ENCODE measurements at regions not wholly inside any gene's neighbourhood (a gene's known extent, or its start where the extent isn't known, plus 50 kb on each side); places are given as distances from the start of the nearest gene placed in this dataset.

DNA sequence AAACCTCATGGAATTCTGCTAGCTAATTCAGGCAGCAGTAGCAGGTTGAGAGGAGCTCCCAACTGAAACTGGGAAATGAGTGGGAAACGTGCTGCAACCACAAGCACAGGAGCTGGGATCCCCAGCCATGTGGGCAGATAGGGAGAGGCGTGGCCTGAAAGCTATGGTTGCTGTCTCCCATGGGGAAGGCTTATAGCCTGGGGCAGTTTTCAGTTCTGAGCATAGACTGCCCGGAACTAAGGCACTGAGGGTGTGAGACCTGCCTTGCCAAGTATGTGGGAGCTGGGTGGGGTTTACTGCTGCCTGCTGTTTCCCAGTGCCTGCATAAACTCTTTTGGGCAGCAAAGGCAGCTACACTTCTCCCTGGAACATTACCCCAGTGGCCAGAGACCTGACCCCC lies 229.5 kb downstream of the TUSC7 start:
- DNase-seq: no peak

DNA sequence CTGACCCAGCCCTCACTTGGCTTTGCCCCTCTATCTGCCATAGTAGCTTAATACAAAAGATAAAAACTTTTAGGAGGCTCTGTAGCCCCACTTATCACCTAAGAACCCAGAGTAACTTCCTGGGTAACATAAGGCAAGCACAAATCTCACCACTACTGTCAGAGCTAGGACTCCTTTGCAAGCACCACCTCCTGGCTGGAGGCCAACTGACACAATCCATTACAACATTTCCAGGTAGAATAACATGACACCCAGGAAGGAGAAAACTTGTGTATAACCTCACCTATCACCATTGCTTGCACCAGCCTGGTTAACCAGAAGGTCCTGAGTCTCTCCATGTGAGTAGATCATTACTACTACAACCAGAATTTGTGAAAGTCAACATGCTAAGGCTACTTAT lies 230.0 kb downstream of the TUSC7 start:
- no peak for DNase-seq

DNA sequence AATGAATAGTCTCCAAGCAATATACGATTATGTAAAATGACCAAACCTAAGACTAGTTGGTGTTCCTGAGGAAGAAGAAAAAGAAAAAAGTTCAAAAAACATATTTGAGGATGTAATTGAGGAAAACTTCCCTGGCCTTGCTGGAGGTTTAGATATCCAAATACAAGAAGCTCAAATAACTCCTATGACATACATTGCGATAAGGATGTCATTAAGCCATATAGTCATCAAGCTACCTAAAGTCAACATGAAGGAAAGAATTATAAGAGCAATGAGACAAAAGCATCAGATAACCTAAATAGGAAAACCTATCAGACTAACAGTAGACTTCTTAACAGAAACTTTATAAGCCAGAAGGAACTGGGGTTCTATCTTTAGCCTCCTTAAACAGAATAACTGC lies 231.1 kb downstream of the TUSC7 start:
- no peak for DNase-seq

DNA sequence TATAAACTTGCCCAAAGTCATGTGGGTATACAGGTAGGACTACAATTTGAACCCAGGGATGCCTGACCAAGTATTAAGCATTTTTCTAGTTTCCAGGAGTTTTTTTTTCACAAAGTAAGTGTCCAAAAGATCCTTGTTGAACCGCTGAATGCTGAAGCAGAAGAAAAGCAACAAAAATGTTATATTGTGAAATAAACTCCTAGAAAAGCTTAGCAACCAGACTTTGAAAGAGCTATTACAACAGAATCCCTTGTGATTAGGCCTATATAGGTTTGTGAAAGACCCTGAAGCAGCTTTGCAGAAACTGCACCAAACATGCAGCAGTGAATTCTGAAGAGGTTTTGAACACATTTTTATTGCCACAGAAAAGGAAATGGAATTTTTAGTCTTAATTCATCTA lies 236.8 kb downstream of the TUSC7 start:
- no peak for DNase-seq

DNA sequence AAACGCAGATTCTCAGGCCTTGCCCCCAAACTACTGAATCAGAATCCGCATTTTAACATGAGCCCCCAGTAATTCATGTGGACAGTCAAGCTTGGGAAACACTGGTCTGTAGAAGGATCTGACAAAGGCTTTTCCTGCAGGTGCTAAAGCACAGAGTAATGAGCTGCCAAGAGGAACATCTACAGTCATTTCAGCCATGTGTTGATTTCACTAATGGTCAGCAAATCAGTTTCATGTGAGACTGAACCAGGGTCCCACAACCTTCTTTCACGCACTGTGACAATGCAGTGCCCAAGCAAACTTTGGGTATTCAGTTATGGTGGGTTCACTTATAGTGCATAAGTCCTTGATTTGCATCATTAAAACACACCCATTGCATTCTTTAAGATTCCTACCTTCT lies 237.6 kb downstream of the TUSC7 start:
- DNase-seq: no peak

DNA sequence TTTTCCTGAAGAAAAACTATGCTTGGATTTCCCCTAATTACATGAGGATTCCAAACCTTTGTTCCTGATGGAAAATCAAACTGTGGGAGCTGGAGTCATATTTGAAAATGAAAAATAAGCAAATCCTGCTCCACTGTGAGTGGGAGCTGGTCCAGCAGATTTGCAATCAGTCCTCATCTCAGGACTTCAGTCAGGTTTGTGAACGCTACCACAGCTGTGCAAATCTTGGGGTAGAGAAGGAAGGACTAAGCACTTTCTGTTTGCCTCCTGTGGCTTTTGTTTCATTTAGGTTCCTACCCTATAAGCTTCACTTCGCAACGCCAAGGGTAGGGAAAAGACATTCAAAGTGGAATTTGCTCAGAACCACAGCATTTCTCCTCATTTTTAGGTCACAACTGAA lies 238.2 kb downstream of the TUSC7 start:
- DNase-seq: no peak

DNA sequence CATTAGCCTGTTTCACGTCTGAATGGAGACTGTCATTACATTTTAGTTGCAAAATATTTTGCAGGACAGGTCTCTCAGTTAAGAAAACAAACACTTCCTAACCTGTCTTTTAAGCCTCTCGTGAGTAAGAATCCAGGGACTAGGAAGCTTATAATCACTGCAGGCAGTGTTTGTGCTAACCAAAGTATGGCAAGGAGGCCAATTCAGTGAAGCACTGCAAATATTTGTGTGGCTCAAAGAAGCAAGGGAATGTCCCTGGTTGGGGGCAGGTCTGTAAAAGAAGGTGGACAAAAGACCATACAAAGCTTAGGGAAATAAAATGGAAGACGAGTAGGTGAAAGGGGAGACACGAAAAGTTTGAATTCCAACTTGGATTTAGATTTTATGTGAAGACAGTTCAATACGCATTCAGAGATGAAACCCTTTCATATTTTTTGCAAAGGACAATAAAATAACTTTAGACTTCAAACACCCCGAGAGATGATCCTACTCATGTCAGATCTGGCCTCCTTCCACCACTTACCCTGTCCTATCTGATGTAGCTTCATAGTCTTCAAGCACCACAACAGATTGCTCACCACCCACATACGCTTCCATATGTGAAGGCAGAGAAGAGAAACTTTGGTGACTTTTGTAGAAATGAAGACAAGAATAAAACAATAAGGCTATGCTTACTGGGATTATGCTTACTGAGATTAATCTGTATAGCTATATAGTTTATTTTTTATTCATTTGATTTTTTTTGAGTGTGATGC lies 240.9 kb downstream of the TUSC7 start:
- DNase-seq: no peak

DNA sequence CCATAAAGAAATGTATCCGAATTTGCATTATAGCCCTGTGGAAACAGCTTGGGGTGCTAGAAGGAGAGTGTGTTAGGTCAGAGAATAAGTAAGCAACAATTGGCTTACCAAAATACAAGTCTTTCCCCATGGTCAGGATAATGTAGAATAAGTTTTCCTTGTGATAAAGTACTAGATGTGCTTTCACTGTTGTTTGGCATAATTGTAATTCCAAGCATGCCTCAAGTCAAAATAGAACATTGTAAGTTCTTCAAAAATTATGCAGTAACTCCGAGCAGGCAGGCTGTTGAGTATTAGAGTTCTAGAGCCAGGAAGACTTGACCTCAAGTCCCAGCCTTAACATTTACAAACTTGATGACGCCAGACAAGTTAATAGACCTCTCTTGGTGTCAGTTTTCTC lies 242.0 kb downstream of the TUSC7 start:
- DNase-seq: no peak

DNA sequence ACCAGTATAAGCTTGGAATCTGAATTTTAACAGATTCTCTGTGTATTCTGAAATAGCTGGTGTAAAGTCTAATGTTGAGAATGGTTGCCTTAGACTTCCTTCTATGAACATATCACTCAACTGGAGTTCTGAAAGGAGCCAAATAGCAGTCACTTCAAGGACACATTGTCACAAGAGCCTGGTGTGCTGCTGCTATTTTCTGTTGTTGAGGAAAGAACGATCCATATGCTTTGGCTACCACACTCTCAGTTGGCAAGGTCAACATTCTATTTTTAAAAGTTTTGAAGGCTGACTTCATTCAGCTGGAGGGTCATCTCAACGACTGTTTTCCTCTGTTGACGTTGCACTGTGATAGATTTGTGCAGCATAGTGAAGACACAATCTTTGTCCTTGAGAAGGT lies 248.7 kb downstream of the TUSC7 start:
- no peak for DNase-seq

DNA sequence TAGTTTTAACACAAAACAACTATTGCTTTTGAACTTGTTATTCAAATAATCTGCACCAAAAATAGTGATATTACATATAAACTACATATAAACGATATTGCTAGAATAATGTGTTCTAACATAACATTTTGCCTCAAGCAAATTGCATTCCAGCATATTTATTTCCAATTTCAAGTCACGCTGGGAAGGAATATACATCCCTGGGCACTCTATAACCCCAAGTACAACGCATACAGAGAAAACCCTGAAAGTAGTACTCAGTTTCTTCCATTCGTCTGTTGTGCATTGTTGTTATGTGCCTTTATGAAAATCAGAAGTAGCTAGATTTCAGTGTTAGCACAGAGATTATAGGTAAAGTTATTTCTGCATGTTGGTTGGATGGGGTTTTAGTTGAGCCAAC lies 251.5 kb downstream of the TUSC7 start:
- no peak for DNase-seq

DNA sequence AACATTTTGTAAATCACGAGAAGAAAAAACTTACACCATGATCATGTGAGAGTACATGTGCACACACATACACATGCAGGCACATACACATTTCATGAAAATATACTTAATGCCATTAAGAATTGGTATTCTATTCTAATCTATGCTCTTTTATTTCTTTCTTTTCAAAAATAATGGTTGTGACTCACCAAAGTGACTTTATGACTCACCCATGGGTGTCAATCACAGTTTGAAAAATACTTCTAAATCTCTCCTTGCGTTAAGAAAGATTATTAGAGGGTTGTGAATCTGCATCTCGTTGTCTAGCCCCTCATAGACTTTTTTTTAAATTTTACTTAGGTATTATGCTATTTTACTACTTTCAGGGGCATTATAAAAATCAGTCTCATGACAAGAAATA lies 254.2 kb downstream of the TUSC7 start:
- no peak for DNase-seq

DNA sequence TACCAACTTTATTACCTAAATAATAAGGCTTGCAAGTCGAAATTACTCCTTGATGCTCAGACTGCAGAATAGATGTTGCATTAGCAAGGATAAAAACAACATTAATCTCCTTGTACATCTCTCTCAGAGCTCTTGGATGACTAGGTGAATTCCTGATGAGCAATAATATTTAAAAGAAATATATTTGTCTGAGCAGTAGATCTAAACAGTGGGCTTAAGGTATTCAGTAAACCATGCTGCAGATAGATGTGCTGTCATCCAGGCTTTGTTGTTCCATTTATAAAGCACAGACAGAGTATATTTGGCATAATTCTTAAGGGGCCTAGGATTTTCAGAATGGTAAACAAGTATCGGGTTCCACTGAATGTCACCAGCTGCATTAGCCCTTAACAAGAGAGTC lies 257.1 kb downstream of the TUSC7 start:
- no peak for DNase-seq

DNA sequence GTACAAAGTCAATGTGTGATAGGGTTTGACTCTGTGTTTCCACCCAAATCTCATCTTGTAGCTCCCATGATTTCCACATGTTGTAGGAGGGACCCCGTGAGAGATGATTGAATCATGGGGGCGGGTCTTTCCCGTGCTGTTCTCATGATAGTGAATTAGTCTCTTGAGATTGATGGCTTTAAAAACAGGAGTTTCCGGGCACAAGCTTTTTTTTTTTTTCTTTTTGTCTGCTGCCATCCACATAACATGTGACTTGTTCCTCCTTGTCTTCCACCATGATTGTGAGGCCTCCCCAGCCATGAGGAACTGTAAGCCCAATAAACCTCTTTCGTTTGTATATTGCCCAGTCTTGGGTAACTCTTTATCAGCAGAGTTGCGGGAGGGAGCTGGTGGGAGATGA lies 259.6 kb downstream of the TUSC7 start:
- DNase-seq: no peak

DNA sequence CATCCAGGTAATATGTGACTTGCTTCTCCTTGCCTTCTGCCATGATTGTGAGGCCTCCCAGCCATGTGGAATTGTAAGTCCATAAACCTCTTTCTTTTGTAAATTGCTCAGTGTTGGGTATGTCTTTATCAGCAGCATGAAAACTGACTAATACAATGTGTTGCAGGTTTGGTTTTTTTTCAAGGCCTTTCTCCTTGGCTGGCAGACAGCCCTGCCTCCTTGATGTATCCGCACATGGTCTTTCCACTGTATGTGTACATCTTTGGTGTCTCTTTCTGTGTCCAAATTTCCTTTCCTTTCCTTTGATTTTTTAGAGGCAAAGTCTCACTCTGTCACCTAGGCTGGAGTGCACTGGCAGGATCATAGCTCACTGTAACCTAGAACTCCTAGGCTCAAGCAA lies 260.1 kb downstream of the TUSC7 start:
- no peak for DNase-seq

DNA sequence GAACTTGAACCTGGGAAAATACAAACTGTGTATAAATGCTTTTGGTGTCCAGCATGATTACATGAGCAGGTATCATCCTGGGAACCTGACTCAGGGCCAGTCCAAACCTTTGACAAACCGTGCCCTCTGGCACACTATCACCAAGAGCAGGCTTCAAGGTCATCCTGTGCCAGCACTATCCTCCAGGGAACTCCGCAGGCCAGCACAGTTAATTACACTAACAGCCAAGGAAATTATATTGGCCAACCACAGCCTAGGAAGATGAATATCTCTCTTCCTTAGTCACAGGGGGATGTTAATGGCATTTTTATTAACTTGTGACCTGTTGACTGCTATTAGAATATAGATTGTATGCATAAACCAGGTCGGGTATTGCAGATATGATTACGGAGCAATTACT lies 262.0 kb downstream of the TUSC7 start:
- DNase-seq: no peak

DNA sequence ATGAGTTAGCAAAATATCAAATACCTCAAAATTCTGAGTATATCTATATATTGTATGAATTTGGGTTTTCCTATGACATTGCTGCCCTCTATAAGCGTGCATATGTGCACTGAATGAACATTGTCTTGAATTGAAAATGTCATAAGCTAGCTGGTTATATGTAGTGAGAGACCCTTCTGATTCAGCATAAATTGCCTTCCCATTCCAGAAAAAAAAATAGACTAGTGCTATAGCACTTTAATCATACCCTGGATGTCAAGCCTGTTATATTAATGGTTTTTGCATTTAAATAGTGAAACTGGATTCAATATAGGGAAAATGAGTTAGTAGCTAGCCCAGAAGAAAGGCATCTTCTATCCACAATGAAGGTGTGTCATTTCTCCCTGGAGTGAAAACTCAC lies 265.1 kb downstream of the TUSC7 start:
- no peak for DNase-seq

DNA sequence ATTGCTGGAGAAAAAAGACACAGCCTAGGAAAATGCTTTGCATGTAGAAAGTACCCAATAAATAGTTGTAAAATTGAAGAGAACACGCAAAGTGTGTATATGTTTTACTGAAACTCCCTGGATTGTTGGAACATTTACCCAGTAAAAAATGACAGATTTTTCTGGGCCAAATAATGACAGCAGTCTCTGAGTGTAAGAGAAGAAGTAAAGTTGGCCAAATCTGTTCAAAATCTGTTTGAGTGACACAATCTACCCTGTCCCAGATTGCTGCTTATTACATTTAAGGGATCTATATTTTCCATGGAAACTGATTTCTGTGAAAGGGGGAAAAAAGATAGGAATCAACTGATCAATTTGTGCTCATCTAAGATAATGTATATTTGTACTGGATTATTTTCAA lies 267.9 kb downstream of the TUSC7 start:
- DNase-seq: no peak

DNA sequence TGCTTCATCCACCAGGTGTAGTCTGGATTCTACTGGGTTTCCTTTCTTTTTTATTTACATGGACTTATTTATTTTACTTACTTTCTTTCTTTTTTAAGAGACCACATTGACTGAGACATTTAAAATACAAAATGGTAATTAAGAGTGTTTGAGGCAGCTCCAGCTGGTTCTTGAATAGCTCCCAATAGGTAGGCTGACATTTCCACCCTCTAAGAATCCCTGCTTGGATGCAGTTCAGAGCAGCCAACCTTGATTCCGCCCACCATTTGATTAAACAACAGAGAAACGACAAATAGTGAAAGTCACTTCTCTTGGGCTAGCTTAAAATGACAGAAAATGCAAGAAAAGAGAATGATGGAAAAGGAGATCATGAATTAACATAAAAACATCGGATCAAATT lies 270.5 kb downstream of the TUSC7 start:
- DNase-seq: no peak

DNA sequence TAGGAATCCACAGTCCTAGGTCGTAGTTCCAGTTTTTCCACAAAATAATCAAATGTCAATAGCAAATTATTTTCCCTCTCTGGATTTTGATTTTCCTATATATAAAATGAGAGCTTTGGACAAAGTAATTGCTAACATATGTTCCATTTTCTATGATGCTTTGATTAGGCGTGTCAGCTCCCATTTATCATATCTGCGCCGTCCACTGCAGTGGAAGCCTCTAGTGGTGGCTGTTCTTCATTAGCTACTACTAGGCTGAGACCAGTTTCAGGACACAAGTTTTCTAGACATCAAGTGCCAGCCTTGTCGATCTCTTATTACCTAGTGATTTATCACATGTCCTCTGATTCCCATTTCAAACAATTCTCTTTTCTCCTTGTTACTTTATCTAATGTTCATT lies 271.5 kb downstream of the TUSC7 start:
- no peak for DNase-seq

DNA sequence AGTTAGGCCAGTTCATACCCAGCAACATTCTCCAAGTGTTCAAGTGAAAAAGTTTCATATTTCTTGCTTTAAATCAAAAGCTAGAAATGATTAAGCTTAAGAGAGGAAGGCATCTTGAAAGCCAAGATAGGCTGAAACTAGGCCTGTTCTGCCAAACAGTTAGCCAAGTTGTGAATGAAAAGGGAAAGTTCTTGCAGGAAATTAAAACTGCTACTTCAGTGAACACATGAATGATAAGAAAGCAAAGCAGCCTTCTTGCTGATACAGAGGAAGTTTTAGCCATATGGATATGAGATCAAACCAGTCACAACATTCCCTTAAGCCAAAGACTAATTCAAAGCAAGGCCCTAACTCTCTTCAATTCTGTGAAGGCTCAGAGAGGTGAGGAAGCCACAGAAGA lies 274.7 kb downstream of the TUSC7 start:
- DNase-seq: no peak

DNA sequence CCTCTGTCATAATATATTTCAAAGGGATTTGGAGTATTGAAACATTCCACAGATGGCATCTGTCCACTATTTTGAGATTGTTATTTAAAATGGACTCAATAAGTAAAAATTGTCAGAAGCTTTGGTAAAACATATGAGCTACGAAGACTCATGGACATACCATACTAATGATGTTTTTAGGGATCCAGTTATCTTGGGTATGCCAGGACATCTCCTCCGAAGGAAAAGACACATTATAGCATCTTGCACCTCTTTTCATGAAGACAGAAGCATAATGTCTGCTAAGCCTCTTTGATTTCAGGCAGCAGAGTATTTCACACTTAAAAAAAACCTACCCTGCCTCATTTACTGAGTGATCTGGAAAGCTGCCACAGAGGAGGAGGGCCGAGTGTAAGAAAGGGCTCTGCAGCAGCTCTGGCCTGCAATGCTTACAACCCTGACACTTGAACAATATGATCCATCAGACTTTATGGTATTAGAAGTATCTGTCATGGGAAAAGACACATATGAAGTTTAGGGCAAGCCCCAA lies 284.8 kb downstream of the TUSC7 start:
- no peak for DNase-seq

DNA sequence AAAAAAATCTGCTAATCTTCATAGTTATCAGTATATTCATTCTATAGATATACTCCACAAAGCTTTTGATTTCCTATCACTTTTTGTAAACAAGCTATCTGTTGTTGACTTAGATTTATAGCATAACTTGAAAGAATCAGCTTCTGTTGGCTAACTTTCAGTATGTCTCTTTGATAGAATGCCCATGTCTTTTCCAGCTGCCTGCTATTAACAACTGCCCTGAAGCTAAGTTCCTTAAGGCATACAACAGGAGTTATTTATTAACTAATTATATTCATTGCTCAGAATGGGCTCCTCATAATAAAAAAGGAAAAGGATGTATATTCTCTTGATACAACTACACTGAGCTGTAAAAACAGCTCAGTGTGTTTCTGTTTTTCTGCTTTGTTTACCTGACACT lies 293.9 kb downstream of the TUSC7 start:
- no peak for DNase-seq

DNA sequence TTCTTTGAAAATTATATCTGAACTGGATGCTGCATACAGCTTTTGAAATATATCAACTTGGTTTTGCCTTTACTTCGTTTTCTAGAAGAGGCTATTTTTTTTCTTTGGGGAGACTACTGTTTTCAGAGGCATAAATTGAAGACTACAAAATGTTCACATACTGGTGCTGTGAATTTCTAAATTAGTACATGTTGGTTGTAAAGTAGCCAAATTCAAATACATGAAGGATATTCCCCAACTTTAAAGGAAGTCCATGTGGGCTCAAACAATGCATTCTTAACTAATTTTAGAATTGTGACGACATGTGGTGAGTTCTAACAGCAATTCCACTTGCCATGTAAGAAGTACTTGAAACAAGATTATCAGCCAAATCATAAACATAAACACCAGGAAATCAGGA lies 295.7 kb downstream of the TUSC7 start:
- no peak for DNase-seq

DNA sequence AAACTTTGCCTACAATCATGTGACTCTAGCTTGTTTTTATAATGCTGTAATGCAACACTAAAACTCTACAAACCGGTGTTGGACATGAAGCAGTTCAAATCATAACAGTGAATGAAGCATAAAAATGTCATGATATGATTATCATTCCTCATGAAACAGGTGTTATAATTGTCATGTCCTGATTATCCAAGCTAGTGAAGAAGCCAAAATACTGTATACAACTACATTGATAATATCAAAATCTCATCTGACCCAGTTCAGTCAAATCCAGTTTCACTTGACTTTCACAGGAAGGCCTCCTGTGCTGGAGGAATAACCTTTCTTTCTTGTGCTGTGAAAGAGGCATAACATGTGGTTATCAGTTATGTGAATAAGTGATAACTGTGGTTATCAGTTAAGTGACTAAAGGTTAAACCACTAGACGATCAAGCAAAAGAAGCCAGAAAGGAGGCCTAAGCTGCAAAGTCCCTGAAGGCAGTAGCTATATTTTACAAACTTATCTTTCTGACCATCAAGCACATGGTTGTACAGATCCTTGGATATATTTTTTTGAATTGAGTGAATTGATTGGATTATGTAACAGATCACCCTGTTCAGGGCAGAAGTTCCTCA lies 296.4 kb downstream of the TUSC7 start:
- no peak for DNase-seq

DNA sequence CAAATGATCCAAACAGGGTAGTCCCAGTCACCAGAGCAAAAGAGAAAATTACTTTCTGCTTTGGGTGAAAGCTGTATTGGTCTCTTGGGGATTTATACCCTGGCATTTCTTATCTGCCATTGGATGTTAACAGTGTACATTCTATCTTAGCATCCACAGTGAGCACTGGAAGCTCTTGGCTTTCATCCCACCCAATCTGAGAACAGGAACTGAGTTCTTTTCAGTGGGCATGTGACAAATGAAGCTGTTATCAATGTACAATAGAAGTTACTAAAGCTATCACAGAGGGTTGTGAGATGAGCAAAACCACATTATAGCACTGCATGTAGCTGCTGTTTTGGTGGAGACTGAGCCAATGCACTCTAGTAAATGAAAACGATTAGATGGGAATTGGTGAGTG lies 300.7 kb downstream of the TUSC7 start:
- DNase-seq: no peak

All from CD4-positive, alpha-beta T cell treated with Interferon gamma for 1 hour (primary cell).